Transverse colon (tissue), 4 donors: ENCODE measurements at regions not wholly inside any gene's neighbourhood (a gene's known extent, or its start where the extent isn't known, plus 50 kb on each side); places are given as distances from the start of the nearest gene placed in this dataset.

Source experiments
- POLR2A ChIP-seq: fragments of 450-650 bp; IDR thresholded peaks from one replicate; pipeline ENCODE4 v1.6.1; 2016; ENCODE audit warnings: antibody characterized with exemption, mild to moderate bottlenecking, moderate library complexity
- POLR2AphosphoS5 ChIP-seq, 3 donors: sonication (generic); formaldehyde crosslinking; IDR thresholded peaks; one replicate each; pipeline ENCODE4 v1.6.1; 2016; ENCODE audit warnings: antibody characterized with exemption in 3 of 3
- TF ChIP-seq, protein P1 (sequence below), 5 experiments: fragments of 200-600 bp in 3 of 5; fragments of 450-650 bp in 2 of 5; sonication (generic) in 3 of 5; IDR thresholded peaks; 1 replicate in 2 of 5; 2 replicates in 3 of 5; pipeline ENCODE4 v1.5.1; 2016 to 2017; ENCODE audit warnings: antibody characterized with exemption in 5 of 5, inconsistent platforms in 3 of 5, mild to moderate bottlenecking in 2 of 5, moderate library complexity in 1 of 5

DNA sequence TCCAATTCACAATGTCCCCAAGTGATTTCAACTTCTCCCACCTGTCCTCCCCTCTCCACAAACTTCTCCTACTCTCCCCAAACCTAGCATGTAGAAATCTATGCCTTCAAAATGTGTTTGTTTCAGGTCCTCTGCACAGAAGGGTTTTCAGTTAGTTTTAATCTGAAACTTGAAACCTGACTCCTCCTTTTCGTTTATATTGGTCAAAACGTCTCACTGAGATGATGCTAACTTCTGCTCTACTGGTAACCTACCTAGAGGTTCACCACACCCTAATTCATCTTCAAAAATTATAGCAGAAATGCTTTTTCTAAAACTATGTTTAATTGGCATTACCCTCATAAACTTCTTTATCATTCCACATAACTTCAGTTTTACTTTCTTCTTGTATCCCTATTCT is 401.8 kb upstream of the ADAMTS16 start:
- TF ChIP-seq, protein P1, sequence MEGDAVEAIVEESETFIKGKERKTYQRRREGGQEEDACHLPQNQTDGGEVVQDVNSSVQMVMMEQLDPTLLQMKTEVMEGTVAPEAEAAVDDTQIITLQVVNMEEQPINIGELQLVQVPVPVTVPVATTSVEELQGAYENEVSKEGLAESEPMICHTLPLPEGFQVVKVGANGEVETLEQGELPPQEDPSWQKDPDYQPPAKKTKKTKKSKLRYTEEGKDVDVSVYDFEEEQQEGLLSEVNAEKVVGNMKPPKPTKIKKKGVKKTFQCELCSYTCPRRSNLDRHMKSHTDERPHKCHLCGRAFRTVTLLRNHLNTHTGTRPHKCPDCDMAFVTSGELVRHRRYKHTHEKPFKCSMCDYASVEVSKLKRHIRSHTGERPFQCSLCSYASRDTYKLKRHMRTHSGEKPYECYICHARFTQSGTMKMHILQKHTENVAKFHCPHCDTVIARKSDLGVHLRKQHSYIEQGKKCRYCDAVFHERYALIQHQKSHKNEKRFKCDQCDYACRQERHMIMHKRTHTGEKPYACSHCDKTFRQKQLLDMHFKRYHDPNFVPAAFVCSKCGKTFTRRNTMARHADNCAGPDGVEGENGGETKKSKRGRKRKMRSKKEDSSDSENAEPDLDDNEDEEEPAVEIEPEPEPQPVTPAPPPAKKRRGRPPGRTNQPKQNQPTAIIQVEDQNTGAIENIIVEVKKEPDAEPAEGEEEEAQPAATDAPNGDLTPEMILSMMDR (IDR thresholded peaks at IDR 0.05): no peak
- TF ChIP-seq POLR2A (no peak), POLR2AphosphoS5 (IDR thresholded peaks at IDR 0.05) (no peak)
